Tibial nerve (tissue), 4 donors: ENCODE measurements at regions not wholly inside any gene's neighbourhood (a gene's known extent, or its start where the extent isn't known, plus 50 kb on each side); places are given as distances from the start of the nearest gene placed in this dataset.

ENCODE experiments used
- DNase-seq, 2 donors: peaks; one replicate each; pipeline ENCODE4 v3.0.0-alpha.2; 2019; ENCODE audit warnings: low spot score in 2 of 2
- H3K27ac ChIP-seq, 4 donors: fragments of 200-600 bp; sonication (generic) in 3 of 4; one replicate each; pipeline ENCODE4 v1.5.1; 2017 to 2019; ENCODE audit warnings: mild to moderate bottlenecking in 1 of 4
- H3K27me3 ChIP-seq, 2 donors: fragments of 200-600 bp; sonication (generic) in 1 of 2; one replicate each; pipeline versions ENCODE4 v1.5.1 to v1.6.0; 2017 to 2019
- H3K36me3 ChIP-seq, 3 donors: fragments of 200-600 bp; sonication (generic); one replicate each; pipeline ENCODE4 v1.5.1; 2018 to 2019
- H3K4me1 ChIP-seq, 4 donors: fragments of 200-600 bp; sonication (generic) in 3 of 4; one replicate each; pipeline ENCODE4 v1.5.1; 2017 to 2019
- H3K4me3 ChIP-seq, 4 donors: fragments of 200-600 bp; sonication (generic) in 3 of 4; one replicate each; pipeline ENCODE4 v1.5.1; 2017 to 2019; ENCODE audit warnings: mild to moderate bottlenecking in 1 of 4, moderate library complexity in 1 of 4
- H3K9me3 ChIP-seq, 4 donors: fragments of 200-600 bp; sonication (generic) in 3 of 4; one replicate each; pipeline ENCODE4 v1.5.1; 2017 to 2019
- CTCF ChIP-seq, 5 experiments: fragments of 200-600 bp in 3 of 5; fragments of 450-650 bp in 2 of 5; sonication (generic) in 3 of 5; IDR thresholded peaks; one replicate each; pipeline ENCODE4 v1.5.1; 2016 to 2019; ENCODE audit warnings: antibody characterized with exemption in 5 of 5, mild to moderate bottlenecking in 3 of 5, moderate library complexity in 2 of 5
- EP300 ChIP-seq, 2 donors: sonication (generic); formaldehyde crosslinking; IDR thresholded peaks; one replicate each; pipeline ENCODE4 v1.6.1; 2017; ENCODE audit warnings: antibody characterized with exemption in 2 of 2, mild to moderate bottlenecking in 1 of 2
- POLR2A ChIP-seq, 2 donors: fragments of 450-650 bp; IDR thresholded peaks; one replicate each; pipeline ENCODE4 v1.6.1; 2017; ENCODE audit warnings: antibody characterized with exemption in 2 of 2, mild to moderate bottlenecking in 2 of 2, moderate library complexity in 2 of 2
- WGBS, 2 donors: methylation state at CpG; one replicate each; pipeline ENCODE4 v1.1.5; 2018; 5-methylcytosine and 5-hydroxymethylcytosine counted together

DNA sequence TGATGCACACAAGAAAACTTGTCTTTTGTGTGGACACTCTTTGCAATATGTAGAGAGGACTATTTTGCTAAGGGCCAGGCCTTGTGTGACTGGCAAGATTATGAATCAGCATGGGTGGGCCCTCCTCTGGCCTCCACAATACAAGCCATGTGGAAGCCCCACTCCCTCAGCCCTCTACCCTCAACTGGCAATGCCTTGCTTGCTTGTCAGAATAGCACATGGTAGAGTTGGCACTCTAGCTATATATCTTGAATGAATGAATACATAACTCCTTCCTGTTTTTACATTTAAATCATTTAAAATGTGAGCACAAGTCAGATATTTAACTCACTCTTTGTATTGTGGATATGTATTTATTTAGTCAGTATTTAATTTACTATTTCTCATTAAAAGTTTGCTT lies 805.4 kb upstream of the GYPC start:
- H3K27ac ChIP-seq, result no peak overlapping the region
- TF ChIP-seq CTCF (IDR thresholded peaks at IDR 0.05), result no peak
- TF ChIP-seq EP300 (IDR thresholded peaks at IDR 0.05), result no peak
- no peak for TF ChIP-seq POLR2A (IDR thresholded peaks at IDR 0.05)
- no peaks in the 10 kb centered on the region for H3K9me3 ChIP-seq
- DNase-seq, result no peak
- H3K36me3 ChIP-seq, result no peaks in the 10 kb centered on the region
- H3K4me1 ChIP-seq, result no peaks in the 10 kb centered on the region
- H3K4me3 ChIP-seq, result no peak overlapping the region
- no peaks in the 10 kb centered on the region for H3K27me3 ChIP-seq

GRCh38 chr2:125852364-125852763 lies 803.6 kb upstream of the GYPC start:
- Histone ChIP-seq H3K9me3 (no peaks in the 10 kb centered on the region), H3K4me3 (no peak overlapping the region), H3K36me3 (no peaks in the 10 kb centered on the region), H3K4me1 (no peaks in the 10 kb centered on the region), H3K27me3 (no peaks in the 10 kb centered on the region), H3K27ac (no peak overlapping the region)
- TF ChIP-seq POLR2A (IDR thresholded peaks at IDR 0.05) (no peak), EP300 (IDR thresholded peaks at IDR 0.05) (no peak), CTCF (IDR thresholded peaks at IDR 0.05) (no peak)
- 84 to 100% methylated on average over 1 of the region's 1 CpG for WGBS, 2 donors
- no peak for DNase-seq

- no peaks in the 10 kb centered on the region for H3K9me3 ChIP-seq
- no peaks in the 10 kb centered on the region for H3K27me3 ChIP-seq
These were observed 802.3 kb upstream of the GYPC start for GRCh38 chr2:125853626-125854025.

GRCh38 chr2:125855204-125855603 lies 800.8 kb upstream of the GYPC start:
- WGBS, 2 donors, result 85 to 88% methylated on average over 3 of the region's 3 CpGs
- TF ChIP-seq POLR2A (IDR thresholded peaks at IDR 0.05) (no peak), EP300 (IDR thresholded peaks at IDR 0.05) (no peak), CTCF (IDR thresholded peaks at IDR 0.05) (no peak)
- no peak overlapping the region for H3K4me3 ChIP-seq
- no peaks in the 10 kb centered on the region for H3K27me3 ChIP-seq
- no peak for DNase-seq
- no peaks in the 10 kb centered on the region for H3K9me3 ChIP-seq
- H3K27ac ChIP-seq, result no peak overlapping the region
- no peaks in the 10 kb centered on the region for H3K36me3 ChIP-seq
- no peaks in the 10 kb centered on the region for H3K4me1 ChIP-seq

More at GRCh38 chr2:125853626-125854025, 802.3 kb upstream of the GYPC start:
- Histone ChIP-seq H3K4me1 (no peaks in the 10 kb centered on the region), H3K27ac (no peak overlapping the region), H3K36me3 (no peaks in the 10 kb centered on the region), H3K4me3 (no peak overlapping the region)
- WGBS, 2 donors, result 53 to 58% methylated on average over 4 of the region's 4 CpGs
- TF ChIP-seq EP300 (IDR thresholded peaks at IDR 0.05) (no peak), CTCF (IDR thresholded peaks at IDR 0.05) (no peak), POLR2A (IDR thresholded peaks at IDR 0.05) (no peak)
- DNase-seq, result no peak

DNA sequence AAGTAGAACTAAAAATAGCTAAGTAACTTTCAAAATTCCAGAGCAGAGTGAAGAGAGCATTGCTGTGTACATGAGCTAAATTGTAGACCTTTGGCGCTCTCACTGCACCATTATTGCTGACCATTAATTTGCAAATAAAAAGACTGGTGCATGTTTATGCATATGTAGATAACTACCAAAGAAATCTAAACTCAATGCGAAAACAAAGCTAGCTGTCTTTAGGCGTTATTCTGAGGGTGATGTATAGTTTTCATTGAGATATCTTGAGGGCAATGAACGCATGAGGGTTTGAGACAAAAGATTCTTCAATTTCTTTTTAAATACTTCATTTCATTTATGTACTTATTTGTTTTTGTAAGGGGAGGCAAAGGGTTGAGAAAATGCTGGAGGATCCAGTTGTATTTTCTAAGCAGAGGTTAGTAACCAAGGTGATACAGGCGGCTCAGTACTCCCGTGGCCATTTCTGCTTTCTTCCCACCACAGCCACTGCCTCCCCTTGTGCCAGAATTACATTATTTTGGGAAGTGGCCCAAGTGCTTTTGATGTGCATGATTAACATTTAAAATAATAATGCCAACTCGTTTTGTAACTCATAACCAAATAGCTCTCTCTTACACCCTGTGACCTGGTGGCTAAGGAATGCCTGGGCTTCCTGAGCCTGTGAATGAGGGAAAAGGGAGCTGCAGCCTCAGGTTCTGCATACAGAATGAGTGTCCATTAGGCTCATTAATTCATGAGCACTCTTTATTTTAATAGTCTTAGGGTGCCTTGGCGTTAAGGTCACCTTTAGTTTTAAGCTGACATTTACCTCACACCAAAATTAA lies 797.8 kb upstream of the GYPC start:
- Histone ChIP-seq H3K27ac (no peak overlapping the region), H3K4me1 (no peaks in the 10 kb centered on the region), H3K36me3 (no peaks in the 10 kb centered on the region), H3K9me3 (no peaks in the 10 kb centered on the region), H3K4me3 (no peak overlapping the region), H3K27me3 (no peaks in the 10 kb centered on the region)
- WGBS, 2 donors, result 63 to 66% methylated on average over 8 of the region's 8 CpGs
- no peak for DNase-seq
- TF ChIP-seq POLR2A (IDR thresholded peaks at IDR 0.05) (no peak), EP300 (IDR thresholded peaks at IDR 0.05) (no peak), CTCF (IDR thresholded peaks at IDR 0.05) (no peak)
